ENCODE measurements at regions not wholly inside any gene's neighbourhood (a gene's known extent, or its start where the extent isn't known, plus 50 kb on each side); places are given as distances from the start of the nearest gene placed in this dataset.

DNA sequence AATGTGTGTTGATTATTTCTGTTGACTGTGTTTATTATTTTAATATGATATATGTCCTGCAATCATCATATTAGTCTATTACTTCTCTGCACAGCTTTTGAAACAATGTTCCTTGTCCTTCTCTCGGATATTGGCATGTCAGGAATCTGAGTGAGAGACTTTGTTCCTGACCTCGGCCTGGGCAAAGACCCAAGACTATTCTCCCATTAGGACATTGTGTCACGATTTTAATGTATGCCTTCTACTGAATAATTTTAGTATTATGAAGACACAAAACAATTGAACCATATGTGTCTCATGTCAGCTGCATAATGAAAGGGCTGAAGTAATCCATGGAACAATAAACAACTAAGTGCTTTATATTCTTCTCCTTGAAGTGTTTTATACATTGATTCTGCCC lies 580.8 kb upstream of the TENM3 start:
- Mint-ChIP-seq H3K36me3 (no peaks in the 10 kb centered on the region), H3K27me3 (ENCODE audit: low read depth in 3 of 3) (peaks cover 0 to 1% (median 0%) of the 10 kb centered on the region in 3 donors), H3K9me3 (peaks cover 4 to 15% (median 11%) of the 10 kb centered on the region in 6 donors), H3K4me1 (no peaks in the 10 kb centered on the region), H3K27ac (no peak overlapping the region), H3K4me3 (no peak overlapping the region)
- DNase-seq, result no peak

- H3K27ac Mint-ChIP-seq, result no peak overlapping the region
- no peaks in the 10 kb centered on the region for H3K36me3 Mint-ChIP-seq
- no peaks in the 10 kb centered on the region for H3K4me1 Mint-ChIP-seq
- no peak overlapping the region for H3K4me3 Mint-ChIP-seq
- DNase-seq, result no peak
- peaks cover 0 to 1% (median 0%) of the 10 kb centered on the region in 3 donors for H3K27me3 Mint-ChIP-seq (ENCODE audit: low read depth in 3 of 3)
- H3K9me3 Mint-ChIP-seq, result peaks cover 0 to 12% (median 2%) of the 10 kb centered on the region in 6 donors
Measured at GRCh38 chr4:181670506-181670905, 572.7 kb upstream of the TENM3 start.

DNA sequence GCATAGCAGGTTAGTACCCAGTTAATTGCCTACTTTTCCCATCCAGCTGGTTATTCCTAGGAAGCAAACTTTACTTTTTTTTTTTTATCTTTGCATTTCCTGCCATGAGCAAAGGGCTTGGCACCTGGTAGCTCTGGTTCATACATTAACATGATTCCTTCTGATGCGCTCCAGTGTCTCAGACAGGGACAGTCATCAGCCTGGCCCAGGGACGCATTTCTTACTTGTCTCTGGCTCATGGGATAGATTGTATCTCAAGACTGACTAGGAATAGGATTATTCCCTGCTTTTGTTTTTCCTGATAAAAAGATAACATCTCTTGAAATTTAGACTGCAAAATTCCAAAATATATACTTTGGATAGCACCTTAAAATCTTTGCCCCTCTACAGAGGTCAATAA lies 571.5 kb upstream of the TENM3 start:
- Mint-ChIP-seq H3K27ac (no peak overlapping the region), H3K9me3 (peaks cover 0 to 12% (median 2%) of the 10 kb centered on the region in 6 donors), H3K27me3 (ENCODE audit: low read depth in 3 of 3) (peaks cover 0 to 1% (median 0%) of the 10 kb centered on the region in 3 donors), H3K4me3 (no peak overlapping the region), H3K36me3 (no peaks in the 10 kb centered on the region), H3K4me1 (no peaks in the 10 kb centered on the region)
- DNase-seq, result no peak

GRCh38 chr4:181672751-181673150 lies 570.5 kb upstream of the TENM3 start:
- H3K4me1 Mint-ChIP-seq, result no peaks in the 10 kb centered on the region
- H3K9me3 Mint-ChIP-seq, result peaks cover 2 to 18% (median 7%) of the 10 kb centered on the region in 6 donors
- H3K27ac Mint-ChIP-seq, result no peak overlapping the region

GRCh38 chr4:181674315-181674875 lies 568.8 kb upstream of the TENM3 start:
- Mint-ChIP-seq H3K36me3 (no peaks in the 10 kb centered on the region), H3K4me3 (no peak overlapping the region), H3K4me1 (no peaks in the 10 kb centered on the region), H3K27me3 (ENCODE audit: low read depth in 3 of 3) (no peaks in the 10 kb centered on the region), H3K9me3 (peaks cover 0 to 14% (median 9%) of the 10 kb centered on the region in 6 donors), H3K27ac (no peak overlapping the region)
- DNase-seq, result no peak

More at GRCh38 chr4:181672751-181673150, 570.5 kb upstream of the TENM3 start:
- H3K27me3 Mint-ChIP-seq (ENCODE audit: low read depth in 3 of 3), result no peaks in the 10 kb centered on the region
- no peak for DNase-seq
- H3K4me3 Mint-ChIP-seq, result no peak overlapping the region
- H3K36me3 Mint-ChIP-seq, result no peaks in the 10 kb centered on the region

- no peak overlapping the region for H3K4me3 Mint-ChIP-seq
- peaks cover 0 to 14% (median 10%) of the 10 kb centered on the region in 6 donors for H3K9me3 Mint-ChIP-seq
- H3K27ac Mint-ChIP-seq, result no peak overlapping the region
- DNase-seq, result no peak
- no peaks in the 10 kb centered on the region for H3K27me3 Mint-ChIP-seq (ENCODE audit: low read depth in 3 of 3)
- H3K36me3 Mint-ChIP-seq, result no peaks in the 10 kb centered on the region
- no peaks in the 10 kb centered on the region for H3K4me1 Mint-ChIP-seq
Measured at GRCh38 chr4:181676546-181676945, 566.7 kb upstream of the TENM3 start.

DNA sequence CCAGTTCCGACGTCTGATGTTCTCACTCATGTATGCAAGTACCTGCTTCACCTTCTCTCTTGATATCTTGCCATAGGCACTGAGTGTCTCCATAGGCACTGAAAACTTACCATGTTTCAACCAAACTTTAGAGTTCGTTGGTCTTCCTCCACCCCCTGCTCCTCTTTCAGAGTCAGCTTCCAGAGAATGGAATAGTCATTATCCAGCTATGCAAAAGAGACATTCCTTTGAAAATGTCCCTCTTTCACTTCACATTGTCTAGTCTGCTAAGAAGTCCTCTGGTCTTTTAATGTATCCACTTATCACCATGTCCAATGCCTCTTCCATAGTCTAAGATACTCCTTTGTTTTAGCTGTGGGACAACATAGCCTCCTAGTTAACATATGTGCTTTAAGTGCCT lies 566.0 kb upstream of the TENM3 start:
- Mint-ChIP-seq H3K9me3 (peaks cover 0 to 15% (median 10%) of the 10 kb centered on the region in 6 donors), H3K4me1 (no peaks in the 10 kb centered on the region), H3K27me3 (ENCODE audit: low read depth in 3 of 3) (no peaks in the 10 kb centered on the region), H3K36me3 (no peaks in the 10 kb centered on the region), H3K4me3 (no peak overlapping the region), H3K27ac (no peak overlapping the region)
- DNase-seq, result no peak

DNA sequence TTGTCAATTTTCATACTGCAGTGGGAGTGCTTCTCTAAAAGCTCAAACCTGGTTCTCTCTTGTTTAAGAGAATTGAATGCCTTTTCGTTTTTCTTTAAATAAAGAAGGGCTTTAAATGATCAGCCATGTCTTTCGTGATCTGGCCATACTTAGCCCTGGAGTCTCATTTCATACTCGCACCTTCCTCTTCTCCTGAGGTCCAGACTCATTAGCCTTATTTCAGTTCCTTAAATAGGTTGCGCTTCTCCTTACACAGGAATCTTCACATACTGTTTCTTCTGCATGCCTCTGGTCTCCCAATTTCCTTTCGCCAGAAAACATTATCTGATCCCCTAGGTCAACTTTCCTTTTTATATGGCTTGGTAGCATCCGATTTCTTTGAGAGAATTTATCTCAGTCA lies 565.6 kb upstream of the TENM3 start:
- Mint-ChIP-seq H3K27me3 (ENCODE audit: low read depth in 3 of 3) (no peaks in the 10 kb centered on the region), H3K4me1 (no peaks in the 10 kb centered on the region), H3K36me3 (no peaks in the 10 kb centered on the region), H3K4me3 (no peak overlapping the region), H3K9me3 (peaks cover 4 to 18% (median 11%) of the 10 kb centered on the region in 6 donors), H3K27ac (no peak overlapping the region)
- DNase-seq, result no peak

DNA sequence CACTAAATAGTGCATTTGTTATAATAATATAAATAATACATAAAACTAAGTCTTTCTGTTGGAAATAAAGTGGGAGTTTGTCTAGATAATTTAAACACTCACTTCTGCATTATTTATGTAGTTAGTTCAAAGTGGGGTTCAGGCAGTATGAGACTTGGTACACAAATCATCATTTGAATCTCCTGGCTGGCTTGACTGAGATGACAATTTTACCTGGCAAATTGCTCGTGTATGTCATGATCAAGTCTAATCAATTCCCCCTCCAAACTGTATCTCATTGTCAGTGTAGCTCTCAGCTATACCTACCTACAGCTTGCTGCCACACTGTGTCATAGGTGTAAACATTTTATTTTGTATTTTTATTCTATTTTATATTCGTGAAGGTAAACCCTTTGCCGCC lies 563.4 kb upstream of the TENM3 start:
- H3K36me3 Mint-ChIP-seq, result no peaks in the 10 kb centered on the region
- DNase-seq, result no peak
- no peaks in the 10 kb centered on the region for H3K27me3 Mint-ChIP-seq (ENCODE audit: low read depth in 3 of 3)
- H3K27ac Mint-ChIP-seq, result no peak overlapping the region
- no peaks in the 10 kb centered on the region for H3K4me1 Mint-ChIP-seq
- H3K9me3 Mint-ChIP-seq, result peaks cover 4 to 18% (median 11%) of the 10 kb centered on the region in 6 donors
- H3K4me3 Mint-ChIP-seq, result no peak overlapping the region

- no peak overlapping the region for H3K27ac Mint-ChIP-seq
- H3K9me3 Mint-ChIP-seq, result peaks cover 3 to 12% (median 8%) of the 10 kb centered on the region in 6 donors
- no peaks in the 10 kb centered on the region for H3K4me1 Mint-ChIP-seq
- no peak overlapping the region for H3K4me3 Mint-ChIP-seq
- DNase-seq, result no peak
- no peaks in the 10 kb centered on the region for H3K27me3 Mint-ChIP-seq (ENCODE audit: low read depth in 3 of 3)
- H3K36me3 Mint-ChIP-seq, result no peaks in the 10 kb centered on the region
Measured at GRCh38 chr4:181682367-181683047, 560.7 kb upstream of the TENM3 start.

DNA sequence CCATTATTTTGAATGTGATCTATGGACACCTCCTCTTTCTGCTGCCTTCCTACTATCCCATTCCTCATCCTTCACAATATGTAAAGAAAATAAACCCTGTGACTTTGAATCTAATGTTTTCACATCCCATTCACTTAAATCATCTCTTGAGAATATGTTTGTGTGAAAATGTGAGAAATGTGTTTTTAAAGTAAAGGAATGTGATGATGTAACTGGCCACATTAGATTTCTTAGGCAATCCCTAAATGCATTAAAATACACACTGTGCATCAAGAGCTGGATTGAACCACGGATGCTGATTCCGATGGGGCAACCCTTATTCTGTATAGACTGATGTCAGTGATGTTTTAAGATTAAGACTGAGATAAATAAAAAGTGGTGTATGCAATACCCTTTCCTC lies 558.9 kb upstream of the TENM3 start:
- Mint-ChIP-seq H3K4me1 (no peaks in the 10 kb centered on the region), H3K4me3 (no peak overlapping the region), H3K27me3 (ENCODE audit: low read depth in 3 of 3) (no peaks in the 10 kb centered on the region), H3K27ac (no peak overlapping the region), H3K9me3 (peaks cover 0 to 21% (median 7%) of the 10 kb centered on the region in 6 donors), H3K36me3 (no peaks in the 10 kb centered on the region)
- no peak for DNase-seq

GRCh38 chr4:181685461-181685860 lies 557.7 kb upstream of the TENM3 start:
- Mint-ChIP-seq H3K27me3 (ENCODE audit: low read depth in 3 of 3) (peaks cover 0 to 2% (median 0%) of the 10 kb centered on the region in 3 donors), H3K36me3 (no peaks in the 10 kb centered on the region), H3K9me3 (peaks cover 0 to 30% (median 9%) of the 10 kb centered on the region in 6 donors), H3K27ac (no peak overlapping the region), H3K4me1 (no peaks in the 10 kb centered on the region), H3K4me3 (no peak overlapping the region)
- no peak for DNase-seq

- H3K27me3 Mint-ChIP-seq (ENCODE audit: low read depth in 3 of 3), result peaks cover 0 to 2% (median 0%) of the 10 kb centered on the region in 3 donors
Measured at GRCh38 chr4:181685911-181686310, 557.3 kb upstream of the TENM3 start.

DNA sequence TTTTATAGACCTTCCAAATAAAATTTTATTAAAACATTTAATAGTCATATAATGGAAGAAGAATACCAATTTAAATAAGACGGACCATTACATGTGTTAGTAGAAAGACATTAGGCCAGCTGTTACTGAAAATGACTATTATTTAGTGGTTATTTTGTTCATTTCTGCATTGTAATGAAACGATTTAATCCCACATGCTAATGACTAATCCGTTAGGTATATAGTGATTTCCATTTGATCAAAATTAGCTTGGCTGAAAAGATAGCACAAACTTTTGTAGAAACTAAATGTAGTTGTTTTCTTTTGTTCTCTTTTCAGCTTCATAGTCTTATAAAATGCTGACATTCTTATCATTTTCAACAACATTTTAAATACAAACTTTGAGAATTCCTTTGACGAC lies 556.1 kb upstream of the TENM3 start:
- Mint-ChIP-seq H3K4me1 (no peaks in the 10 kb centered on the region), H3K9me3 (peaks cover 0 to 30% (median 8%) of the 10 kb centered on the region in 6 donors), H3K4me3 (no peak overlapping the region), H3K36me3 (no peaks in the 10 kb centered on the region), H3K27ac (no peak overlapping the region), H3K27me3 (ENCODE audit: low read depth in 3 of 3) (peaks cover 0 to 2% (median 0%) of the 10 kb centered on the region in 3 donors)
- no peak for DNase-seq

More at GRCh38 chr4:181685911-181686310, 557.3 kb upstream of the TENM3 start:
- no peaks in the 10 kb centered on the region for H3K36me3 Mint-ChIP-seq
- H3K27ac Mint-ChIP-seq, result no peak overlapping the region
- no peaks in the 10 kb centered on the region for H3K4me1 Mint-ChIP-seq
- peaks cover 0 to 30% (median 9%) of the 10 kb centered on the region in 6 donors for H3K9me3 Mint-ChIP-seq
- no peak overlapping the region for H3K4me3 Mint-ChIP-seq
- no peak for DNase-seq

All from immature natural killer cell (primary cell).